IMR-90 (cell line): ENCODE measurements at regions not wholly inside any gene's neighbourhood (a gene's known extent, or its start where the extent isn't known, plus 50 kb on each side); places are given as distances from the start of the nearest gene placed in this dataset.

Experiments
- ATAC-seq: fragments of 200-7000 bp; cut with Tn5 transposase; 2 replicates; pipeline ENCODE4 v1.9.1; 2020; ENCODE audit warnings: low read depth, mild to moderate bottlenecking, moderate library complexity
- BruUV-seq: library from RNA; stranded (reverse); fragments of 400-500 nt; replicated peaks from 2 replicates; lab custom pipeline; 2021; lab: Mats Ljungman, UMichigan
- CTCF ChIA-PET: fragments of 300-600 bp; formaldehyde crosslinking; extraction: SDS; loops from one replicate; lab custom pipeline; 2021; ENCODE audit warnings: antibody characterized with exemption; lab: Yijun Ruan, JAX
- POLR2A ChIA-PET: fragments of 300-600 bp; sonication (Branson Sonifier 250); formaldehyde crosslinking; loops from one replicate; lab custom pipeline; 2022; ENCODE audit warnings: antibody characterized with exemption; ENCODE audit not compliant: unreplicated experiment; lab: Charles Lee
- DNase-seq: peaks from one replicate; pipeline ENCODE4 v3.0.0; 2013
- H2AFZ ChIP-seq: replicated peaks from 2 replicates; pipeline ENCODE3; 2013; ENCODE audit warnings: low read length, mild to moderate bottlenecking; ENCODE audit not compliant: poor library complexity
- H2AK5ac ChIP-seq: 2 replicates; pipeline ENCODE4 v1.6.1; 2013; ENCODE audit warnings: low read depth, low read length, inconsistent platforms
- H2AK9ac ChIP-seq: replicated peaks from 2 replicates; pipeline ENCODE3; 2013; ENCODE audit warnings: mild to moderate bottlenecking, low read depth, low read length, moderate library complexity; ENCODE audit not compliant: poor library complexity
- H2BK120ac ChIP-seq: 2 replicates; pipeline ENCODE4 v1.6.1; 2013; ENCODE audit warnings: low read depth, low read length, inconsistent platforms
- H2BK15ac ChIP-seq: 3 replicates; pipeline ENCODE4 v1.6.1; 2013; ENCODE audit warnings: low read depth, low read length, inconsistent platforms
- H2BK20ac ChIP-seq: 2 replicates; pipeline ENCODE4 v1.6.1; 2013; ENCODE audit warnings: low read depth, mild to moderate bottlenecking, inconsistent platforms, low read length, moderate library complexity
- H2BK5ac ChIP-seq: 2 replicates; pipeline ENCODE4 v1.6.1; 2013; ENCODE audit warnings: mild to moderate bottlenecking, low read depth, low read length, inconsistent platforms; ENCODE audit not compliant: poor library complexity, severe bottlenecking
- H3K14ac ChIP-seq: replicated peaks from 2 replicates; pipeline ENCODE4 v1.6.1; 2013; ENCODE audit warnings: low read depth, low read length, inconsistent platforms
- H3K18ac ChIP-seq: 2 replicates; pipeline ENCODE4 v1.6.1; 2013; ENCODE audit warnings: low read depth, low read length, control low read depth
- H3K23ac ChIP-seq: 2 replicates; pipeline ENCODE4 v1.6.1; 2013; ENCODE audit warnings: low read depth, low read length, inconsistent platforms
- H3K27ac ChIP-seq: 2 replicates; pipeline ENCODE4 v1.5.1; 2013; ENCODE audit warnings: mild to moderate bottlenecking, control low read depth, low read length; ENCODE audit not compliant: insufficient read depth
- H3K27me3 ChIP-seq: 2 replicates; pipeline ENCODE4 v1.6.1; 2013; ENCODE audit warnings: low read length; ENCODE audit not compliant: control insufficient read depth, insufficient read depth
- H3K36me3 ChIP-seq: 2 replicates; pipeline ENCODE4 v1.6.1; 2013; ENCODE audit warnings: low read length, mixed read lengths; ENCODE audit not compliant: control insufficient read depth, insufficient read depth
- H3K4ac ChIP-seq: 2 replicates; pipeline ENCODE4 v1.6.1; 2013; ENCODE audit warnings: low read depth, low read length, inconsistent platforms
- H3K4me1 ChIP-seq: 2 replicates; pipeline ENCODE4 v1.6.1; 2013; ENCODE audit warnings: low read length, mixed read lengths; ENCODE audit not compliant: control insufficient read depth, insufficient read depth
- H3K4me2 ChIP-seq: 2 replicates; pipeline ENCODE4 v1.6.1; 2013; ENCODE audit warnings: low read depth, mild to moderate bottlenecking, control low read depth, low read length, moderate library complexity
- H3K4me3 ChIP-seq: 2 replicates; pipeline ENCODE4 v1.5.1; 2013; ENCODE audit warnings: low read depth, mild to moderate bottlenecking, control low read depth, low read length, moderate library complexity; ENCODE audit not compliant: insufficient read depth
- H3K56ac ChIP-seq: 2 replicates; pipeline ENCODE4 v1.6.1; 2013; ENCODE audit warnings: low read length, inconsistent platforms; ENCODE audit not compliant: insufficient read depth; ENCODE audit errors: extremely low read depth
- H3K79me1 ChIP-seq, 2 experiments: 2 replicates each; pipeline ENCODE4 v1.6.1; 2013; ENCODE audit warnings: low read length in 2 of 2, inconsistent platforms in 1 of 2, low read depth in 1 of 2
- H3K9ac ChIP-seq: 2 replicates; pipeline ENCODE4 v1.6.1; 2013; ENCODE audit warnings: low read depth, low read length, control low read depth
- H3K9me1 ChIP-seq: 2 replicates; pipeline ENCODE4 v1.6.1; 2013; ENCODE audit warnings: low read length, inconsistent platforms; ENCODE audit not compliant: insufficient read depth
- H3K9me3 ChIP-seq: 2 replicates; pipeline ENCODE4 v1.6.1; 2013; ENCODE audit warnings: low read length; ENCODE audit not compliant: control insufficient read depth, insufficient read depth
- H4K20me1 ChIP-seq: 2 replicates; pipeline ENCODE4 v1.6.1; 2013; ENCODE audit warnings: low read length, inconsistent platforms; ENCODE audit not compliant: insufficient read depth
- H4K5ac ChIP-seq: 2 replicates; pipeline ENCODE4 v1.6.1; 2013; ENCODE audit warnings: mild to moderate bottlenecking, low read depth, low read length, control low read depth
- H4K8ac ChIP-seq, 2 experiments: 2 replicates each; pipeline ENCODE4 v1.6.1; 2013; ENCODE audit warnings: low read depth in 2 of 2, low read length in 2 of 2, control low read depth in 1 of 2, inconsistent platforms in 1 of 2
- H4K91ac ChIP-seq: 2 replicates; pipeline ENCODE4 v1.6.1; 2013; ENCODE audit warnings: low read depth, low read length, inconsistent platforms; ENCODE audit not compliant: insufficient read depth
- BHLHE40 ChIP-seq: fragments of 150-350 bp; IDR thresholded peaks from 2 replicates; pipeline ENCODE4 v1.6.1; 2016; ENCODE audit warnings: mild to moderate bottlenecking, low read depth, low read length
- CEBPB ChIP-seq: IDR thresholded peaks from 2 replicates; pipeline ENCODE4 v1.6.1; 2012; ENCODE audit warnings: low read depth, low read length, improper control_type of control experiment
- CHD1 ChIP-seq: IDR thresholded peaks from 2 replicates; pipeline ENCODE4 v1.6.1; 2012; ENCODE audit warnings: low read depth, low read length, improper control_type of control experiment
- CTCF ChIP-seq: conservative IDR thresholded peaks from 2 replicates; pipeline ENCODE4 v1.5.1; 2012; ENCODE audit warnings: mild to moderate bottlenecking, low read depth, low read length, improper control_type of control experiment
- ELK1 ChIP-seq: fragments of 150-350 bp; IDR thresholded peaks from 2 replicates; pipeline ENCODE4 v1.6.1; 2016; ENCODE audit warnings: low read depth, mild to moderate bottlenecking, low read length, moderate library complexity, borderline replicate concordance
- FOS ChIP-seq: fragments of 150-350 bp; IDR thresholded peaks from 2 replicates; pipeline ENCODE4 v1.6.1; 2016; ENCODE audit warnings: low read depth, low read length
- MAFK ChIP-seq: IDR thresholded peaks from 2 replicates; pipeline ENCODE4 v1.6.1; 2012; ENCODE audit warnings: low read depth, low read length, improper control_type of control experiment
- MAZ ChIP-seq: IDR thresholded peaks from 2 replicates; pipeline ENCODE4 v1.6.1; 2012; ENCODE audit warnings: low read depth, mild to moderate bottlenecking, low read length, improper control_type of control experiment, moderate library complexity, borderline replicate concordance
- MXI1 ChIP-seq: IDR thresholded peaks from 2 replicates; pipeline ENCODE4 v1.6.1; 2012; ENCODE audit warnings: low read depth, mild to moderate bottlenecking, low read length, moderate library complexity, borderline replicate concordance
- NFE2L2 ChIP-seq: fragments of 150-350 bp; IDR thresholded peaks from 2 replicates; pipeline ENCODE4 v1.6.1; 2016; ENCODE audit warnings: low read depth, mild to moderate bottlenecking, low read length
- POLR2A ChIP-seq: IDR thresholded peaks from 2 replicates; pipeline ENCODE4 v1.6.1; 2012; ENCODE audit warnings: mild to moderate bottlenecking, low read depth, low read length
- RAD21 ChIP-seq: IDR thresholded peaks from 2 replicates; pipeline ENCODE4 v1.6.1; 2012; ENCODE audit warnings: low read length, improper control_type of control experiment
- RCOR1 ChIP-seq: IDR thresholded peaks from 2 replicates; pipeline ENCODE4 v1.6.1; 2012; ENCODE audit warnings: mild to moderate bottlenecking, low read length, improper control_type of control experiment; ENCODE audit not compliant: insufficient replicate concordance
- RFX5 ChIP-seq: IDR thresholded peaks from 2 replicates; pipeline ENCODE4 v1.8.0; 2012; ENCODE audit warnings: low read depth, mild to moderate bottlenecking, low read length, moderate library complexity
- SMC3 ChIP-seq: fragments of 150-350 bp; IDR thresholded peaks from 2 replicates; pipeline ENCODE4 v1.6.1; 2016; ENCODE audit warnings: low read depth, mild to moderate bottlenecking, antibody characterized with exemption, low read length, moderate library complexity
- USF2 ChIP-seq: fragments of 150-350 bp; IDR thresholded peaks from 2 replicates; pipeline ENCODE4 v1.6.1; 2017; ENCODE audit warnings: mild to moderate bottlenecking, antibody characterized with exemption, low read length, low read depth
- WGBS, 2 experiments: methylation state at CpG; one replicate each; pipeline versions ENCODE4 v1.1.5 to v1.1.7; 2013; ENCODE audit warnings: missing lambda C conversion rate in 2 of 2; ENCODE audit not compliant: insufficient read length in 1 of 2; ENCODE audit errors: extremely low coverage in 2 of 2; 5-methylcytosine and 5-hydroxymethylcytosine counted together
- dilution Hi-C: fragments of 300-500 bp; cut with HindIII; formaldehyde crosslinking; loops from one replicate; pipeline ENCODE4 v1.14.3; 2018; ENCODE audit warnings: low sequenced_read_pairs; ENCODE audit not compliant: unreplicated experiment
- in situ Hi-C: fragments of 300-500 bp; cut with MboI; formaldehyde crosslinking; loops from 3 replicates; pipeline ENCODE4 v1.14.3; 2019; ENCODE audit warnings: low sequenced_read_pairs, inconsistent platforms, mixed read lengths
- intact Hi-C: fragments of 100-400 bp; cut with micrococcal nuclease; formaldehyde crosslinking; loops from 2 replicates; pipeline ENCODE4 v1.10.0; 2022

- Histone ChIP-seq H3K9ac (no peak overlapping the region), H4K91ac (no peak overlapping the region), H4K5ac (no peak overlapping the region), H4K8ac (no peak overlapping the region), H3K4me1 (no peaks in the 10 kb centered on the region), H3K9me1 (no peaks in the 10 kb centered on the region), H3K18ac (no peak overlapping the region), H3K27me3 (no peaks in the 10 kb centered on the region), H3K56ac (no peak overlapping the region), H2BK120ac (no peak overlapping the region), H3K36me3 (no peaks in the 10 kb centered on the region), H3K79me1 (no peaks in the 10 kb centered on the region), H2AK9ac (no peak overlapping the region), H2BK20ac (no peak overlapping the region), H3K14ac (no peak overlapping the region), H3K9me3 (peaks cover 8% of the 10 kb centered on the region), H3K23ac (no peak overlapping the region), H2BK5ac (no peak overlapping the region), H3K4me3 (no peak overlapping the region), H3K4ac (no peak overlapping the region), H3K4me2 (no peak overlapping the region), H4K20me1 (no peaks in the 10 kb centered on the region), H2AFZ (no peak overlapping the region), H2AK5ac (no peak overlapping the region), H3K27ac (no peak overlapping the region), H2BK15ac (no peak overlapping the region)
- TF ChIP-seq RCOR1 (no peak), CHD1 (no peak), MXI1 (no peak), POLR2A (no peak), RFX5 (no peak), CTCF (no peak), MAFK (no peak), FOS (no peak), RAD21 (no peak), CEBPB (no peak), NFE2L2 (no peak), SMC3 (no peak), USF2 (no peak), ELK1 (no peak), BHLHE40 (no peak), MAZ (no peak)
- ATAC-seq (no peak), DNase-seq (no peak)
- CTCF ChIA-PET = no interaction called here
- BruUV-seq = no TSS peak
- dilution Hi-C loops (no loop called here), intact Hi-C loops (no loop called here), in situ Hi-C loops (no loop called here)
- 80% methylated on average over 1 of the region's 19 CpGs; no CpG with 5 or more reads in 1 of the 2 experiments for WGBS, 2 experiments
- POLR2A ChIA-PET = no interaction called here
Measured at GRCh38 chr5:4199049-4199841, 603.6 kb downstream of the IRX1 start.
